Hematopoietic multipotent progenitor cell treated with erythropoietin and hydrocortisone succinate and interleukin-3 and kit ligand, for 17 days (in vitro differentiated cells): ENCODE measurements at regions not wholly inside any gene's neighbourhood (a gene's known extent, or its start where the extent isn't known, plus 50 kb on each side); places are given as distances from the start of the nearest gene placed in this dataset.

Experiments used
- DNase-seq: peaks from one replicate; pipeline ENCODE4 v3.0.0-alpha.2; 2015; ENCODE audit warnings: low spot score

DNA sequence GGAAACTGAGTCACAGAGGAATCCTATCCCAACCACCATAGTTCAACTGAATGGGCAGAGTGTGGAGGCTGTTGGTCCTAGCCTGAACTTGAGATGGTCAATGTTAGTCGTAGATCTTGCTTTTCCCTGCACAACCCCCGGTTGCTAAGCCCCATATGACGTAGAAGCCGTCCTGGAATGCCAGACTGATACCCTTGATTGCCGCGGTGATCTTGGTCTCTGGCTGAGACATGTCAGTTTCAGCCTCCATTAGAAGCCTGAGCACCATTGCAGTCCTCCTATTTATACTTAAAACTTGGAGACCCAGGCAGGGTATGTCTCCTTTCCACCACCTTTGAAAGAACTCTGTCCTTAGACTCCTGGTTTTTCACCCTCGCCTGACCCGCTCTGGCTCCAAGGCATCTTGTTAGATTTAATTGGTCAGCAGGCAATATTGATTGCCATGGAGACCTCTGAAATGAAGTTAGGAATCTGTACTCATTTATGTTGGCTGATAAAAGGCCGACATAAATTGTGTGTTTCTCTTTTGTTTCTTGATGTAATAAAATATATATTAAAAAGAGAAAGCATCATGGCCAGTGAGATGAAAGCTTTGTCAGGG lies 53.4 kb downstream of the RPLP1 start:
- DNase-seq, result no peak

DNA sequence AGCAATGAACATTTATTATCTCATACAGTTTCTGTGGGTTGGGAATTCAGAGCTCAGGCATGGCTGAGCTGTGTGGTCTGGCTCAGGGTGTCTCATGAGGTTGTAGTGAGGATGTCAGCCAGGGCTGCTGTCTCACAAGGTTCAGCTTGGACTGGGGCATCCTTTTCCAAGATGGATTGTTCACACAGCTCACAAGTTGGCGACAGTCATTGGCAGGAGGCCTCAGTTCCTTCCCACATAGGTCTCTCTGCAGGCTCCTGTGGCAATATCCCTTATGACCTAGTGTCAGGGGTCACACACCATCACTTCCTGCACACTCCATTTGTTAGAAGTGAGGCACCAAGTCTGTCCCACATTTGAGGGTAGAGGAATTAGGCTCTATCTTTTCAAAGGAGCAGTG lies 56.0 kb downstream of the RPLP1 start:
- DNase-seq, result no peak

DNA sequence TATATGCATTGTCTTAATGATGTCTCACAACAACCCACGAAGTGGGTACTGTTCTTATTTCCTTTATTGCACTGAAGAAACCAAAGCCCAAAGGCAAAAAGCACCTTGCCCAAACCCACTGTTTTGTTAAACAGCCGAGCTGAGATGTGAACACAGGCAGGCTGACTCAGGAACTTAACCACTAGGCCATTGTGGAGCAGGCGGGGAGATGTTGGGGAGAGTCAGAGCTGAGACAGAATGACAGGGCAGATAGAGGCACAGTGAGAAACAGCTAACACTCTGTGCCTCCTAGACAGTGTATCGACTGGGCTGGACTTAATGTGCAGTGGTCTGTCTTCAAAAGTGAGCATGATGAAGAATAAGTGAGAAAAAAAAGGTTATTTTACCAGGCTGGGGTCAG lies 56.5 kb downstream of the RPLP1 start:
- DNase-seq, result no peak

DNA sequence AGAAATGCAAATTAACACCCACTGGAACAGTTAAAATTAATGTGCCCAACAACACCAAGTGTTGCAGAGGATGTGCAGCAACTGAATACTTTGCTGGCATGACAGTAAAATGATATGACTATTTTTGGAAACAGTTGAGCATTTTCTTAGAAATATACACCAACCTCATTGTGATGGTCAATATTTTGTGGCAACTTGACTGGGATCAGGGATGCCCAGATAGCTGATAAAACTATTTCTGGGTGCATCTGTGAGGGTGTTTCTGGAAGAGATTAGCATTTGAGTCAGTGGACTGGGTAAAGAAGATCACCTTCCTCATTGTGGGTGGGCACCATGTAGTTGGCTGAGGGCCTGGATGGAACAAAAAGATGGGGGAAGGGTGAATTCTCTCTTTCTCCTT lies 57.9 kb downstream of the RPLP1 start:
- DNase-seq, result no peak

DNA sequence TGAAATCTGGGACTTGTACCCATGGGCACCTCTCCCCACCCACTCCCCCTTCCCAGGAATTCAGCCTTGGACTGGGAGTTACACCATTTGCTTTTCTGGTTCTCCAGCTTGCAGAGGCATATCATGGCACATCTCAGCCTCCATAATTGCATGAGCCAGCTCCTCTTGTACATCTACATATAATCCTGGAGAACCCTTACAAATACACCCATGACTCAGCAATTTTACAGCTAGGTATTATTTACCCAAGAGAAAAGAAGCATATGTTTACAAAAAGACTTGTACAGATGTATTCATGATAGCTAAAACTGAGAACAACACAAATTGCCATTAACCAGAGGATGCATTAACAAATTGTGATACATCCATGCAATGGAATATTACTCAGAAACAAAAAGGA lies 58.4 kb downstream of the RPLP1 start:
- no peak for DNase-seq

DNA sequence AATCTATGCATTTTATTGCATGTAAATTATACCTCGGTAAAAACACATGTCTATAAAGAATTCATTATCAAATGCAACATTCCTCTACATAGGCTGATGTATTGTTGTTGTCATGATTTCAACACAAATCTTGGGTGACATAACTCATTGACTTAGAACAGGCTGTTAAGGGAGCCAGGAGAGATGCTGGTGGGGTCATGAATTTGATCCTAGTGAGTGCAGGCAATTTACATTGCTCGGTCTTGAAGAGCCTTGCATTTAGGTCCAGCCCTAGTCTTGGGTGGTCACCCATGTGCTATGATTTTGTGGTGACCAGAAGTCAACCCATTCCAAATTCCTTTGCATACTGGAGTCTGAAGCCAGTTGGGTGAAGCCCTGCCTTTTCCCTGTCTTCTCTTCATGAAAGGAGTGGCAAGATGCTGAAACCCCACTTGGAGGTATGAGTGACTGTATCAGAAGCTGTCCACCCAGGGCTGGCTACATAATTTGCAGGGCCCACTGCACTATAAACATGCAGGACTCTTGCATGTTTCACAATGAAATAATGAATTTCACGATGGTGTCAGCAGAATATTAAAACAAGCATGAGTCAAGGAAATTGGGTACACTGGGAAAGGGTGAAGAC lies 59.2 kb downstream of the RPLP1 start:
- no peak for DNase-seq

DNA sequence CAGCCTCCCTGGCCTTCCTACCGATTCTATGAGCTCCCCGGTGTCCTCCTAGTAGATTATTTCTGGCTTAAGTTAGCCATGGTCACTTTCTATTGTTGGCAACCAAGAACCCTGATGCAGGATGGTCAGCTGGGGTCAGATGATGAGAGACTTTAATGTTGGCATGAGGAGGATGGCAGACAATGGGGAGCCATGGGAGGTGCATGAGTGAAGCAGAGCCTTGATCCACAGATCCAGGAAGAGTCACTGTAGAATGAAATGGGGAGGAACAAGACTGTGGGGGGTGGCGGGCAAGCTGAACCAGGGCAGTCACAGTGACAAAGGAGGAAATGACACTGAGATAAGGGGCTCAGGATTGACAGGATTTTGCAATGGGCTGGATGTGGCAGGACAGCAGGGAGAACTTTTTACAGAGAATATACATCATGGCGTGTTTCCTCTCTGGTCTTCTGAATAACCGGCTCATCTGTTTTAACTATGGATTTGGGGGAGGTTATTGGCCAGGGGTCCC lies 60.9 kb downstream of the RPLP1 start:
- no peak for DNase-seq

DNA sequence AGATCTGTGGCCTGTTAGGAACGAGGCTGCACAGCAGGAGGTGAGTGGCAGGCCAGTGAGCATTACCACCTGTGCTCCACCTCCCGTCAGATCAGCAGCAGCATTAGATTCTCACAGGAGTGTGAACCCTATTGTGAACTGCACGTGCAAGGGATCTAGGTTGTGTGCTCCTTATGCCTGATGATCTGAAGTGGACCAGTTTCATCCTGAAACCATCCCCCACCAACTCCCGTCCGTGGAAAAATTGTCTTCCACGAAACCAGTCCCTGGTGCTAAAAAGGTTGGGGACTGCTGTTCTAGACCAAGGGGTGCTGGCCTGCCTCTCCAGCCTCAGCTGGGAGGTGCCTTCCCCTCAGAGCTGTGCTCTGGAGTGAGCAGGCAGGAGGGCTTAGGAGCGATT lies 61.4 kb downstream of the RPLP1 start:
- no peak for DNase-seq

DNA sequence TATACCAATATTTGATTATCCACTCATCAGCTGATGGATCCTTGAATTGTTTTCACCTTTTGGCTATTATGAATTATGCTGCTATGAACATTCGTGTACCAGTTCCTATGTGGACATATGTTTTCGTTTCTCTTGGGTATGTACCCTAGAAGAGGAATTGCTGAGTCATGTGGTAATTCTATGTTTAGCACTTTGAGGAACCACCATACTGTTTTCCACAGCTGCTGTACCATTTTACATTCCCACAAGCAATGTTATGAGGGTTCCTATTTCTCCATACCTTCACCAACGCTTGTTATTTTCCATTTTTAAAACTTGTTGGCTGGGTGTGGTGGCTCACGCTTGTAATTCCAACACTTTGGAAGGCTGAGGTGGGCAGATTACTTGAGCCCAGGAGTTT lies 62.9 kb downstream of the RPLP1 start:
- no peak for DNase-seq

DNA sequence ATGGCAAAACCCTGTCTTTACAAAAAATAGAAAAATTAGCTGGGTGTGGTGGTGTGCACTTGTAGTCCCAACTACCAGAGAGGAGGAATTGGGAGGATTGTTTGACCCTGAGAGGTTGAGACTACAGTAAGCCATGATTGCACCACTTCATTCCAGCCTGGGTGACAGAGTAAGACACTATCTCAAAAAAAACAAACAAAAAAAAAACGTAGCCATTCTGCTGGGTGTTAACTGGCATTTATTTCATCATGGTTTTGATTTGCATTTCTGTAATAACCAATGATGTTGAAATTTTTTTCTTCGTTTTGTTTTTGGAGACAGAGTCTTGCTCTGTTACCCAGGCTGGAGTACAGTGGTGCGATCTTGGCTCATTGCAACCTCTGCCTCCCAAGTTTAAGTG lies 63.3 kb downstream of the RPLP1 start:
- DNase-seq, result no peak

DNA sequence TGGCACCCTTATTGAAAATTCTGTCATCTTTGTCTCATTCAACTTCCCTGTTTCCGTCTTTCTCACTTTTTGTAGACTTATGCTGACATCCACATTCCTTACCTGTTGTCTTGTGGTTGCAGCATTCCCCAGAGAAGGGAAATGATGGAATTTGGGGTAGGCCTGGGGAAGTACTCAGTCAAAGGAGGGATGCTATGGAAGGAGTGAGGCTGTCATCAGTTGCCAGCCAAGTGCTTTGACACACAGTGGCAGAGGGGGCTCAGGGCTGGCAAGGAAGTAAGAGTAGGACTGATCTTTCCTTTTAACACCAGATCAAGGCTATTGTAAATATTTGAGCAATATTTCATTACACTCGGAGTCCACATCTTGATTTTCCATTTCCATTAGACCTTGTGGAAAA lies 64.4 kb downstream of the RPLP1 start:
- no peak for DNase-seq

DNA sequence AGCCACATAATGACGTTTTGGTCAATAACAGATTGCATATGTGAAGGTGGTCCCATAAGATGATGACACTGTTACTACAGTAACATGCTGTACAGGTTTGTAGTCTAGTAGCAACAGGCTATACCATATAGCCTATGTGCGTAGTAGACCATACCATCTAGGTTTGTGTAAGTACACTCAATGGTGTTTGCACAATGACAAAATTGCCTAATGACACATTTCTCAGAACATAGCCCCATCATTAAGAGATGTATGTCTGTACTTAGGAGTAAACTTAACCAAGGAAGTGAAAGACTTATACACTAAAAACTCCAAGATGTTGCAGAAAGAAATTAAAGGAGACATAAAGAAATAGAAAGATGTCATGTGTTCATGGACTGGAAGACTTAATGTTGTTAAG lies 66.2 kb downstream of the RPLP1 start:
- DNase-seq, result no peak

DNA sequence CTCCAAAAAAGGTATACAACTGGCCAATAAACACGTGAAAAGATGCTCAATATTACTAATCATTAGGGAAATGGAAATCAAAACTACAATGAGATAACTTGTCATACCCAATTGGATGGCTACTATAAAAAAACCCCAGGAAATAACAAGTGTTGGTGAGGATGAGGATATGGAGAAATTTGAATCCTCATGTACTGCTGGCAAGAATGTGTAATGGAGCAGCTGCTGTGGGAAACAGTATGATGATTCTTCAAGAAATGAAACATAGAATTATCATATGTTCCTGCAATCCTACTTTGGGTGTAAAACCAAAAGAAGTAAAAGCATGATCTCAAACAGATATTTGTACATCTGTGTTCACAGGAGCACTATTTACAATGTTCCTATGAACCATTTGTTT lies 67.4 kb downstream of the RPLP1 start:
- DNase-seq, result no peak

DNA sequence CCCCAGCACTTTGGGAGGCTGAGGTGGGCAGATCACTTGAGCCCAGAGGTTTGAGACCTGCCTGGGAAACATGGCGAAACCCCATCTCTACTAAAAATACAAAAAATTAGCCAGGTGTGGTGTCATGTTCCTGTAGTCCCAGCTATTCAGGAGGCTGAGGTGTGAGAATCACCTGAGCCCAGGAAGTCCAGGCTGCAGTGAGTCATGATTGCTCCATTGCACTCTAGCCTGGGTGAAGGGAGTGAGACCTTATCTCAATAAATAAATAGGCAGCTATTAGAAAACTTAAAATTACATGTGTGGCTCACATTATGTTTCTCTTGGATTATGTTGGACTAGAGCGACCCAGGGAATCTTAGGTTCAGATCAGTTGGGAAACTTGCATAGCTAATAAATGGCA lies 69.7 kb downstream of the RPLP1 start:
- DNase-seq, result no peak

DNA sequence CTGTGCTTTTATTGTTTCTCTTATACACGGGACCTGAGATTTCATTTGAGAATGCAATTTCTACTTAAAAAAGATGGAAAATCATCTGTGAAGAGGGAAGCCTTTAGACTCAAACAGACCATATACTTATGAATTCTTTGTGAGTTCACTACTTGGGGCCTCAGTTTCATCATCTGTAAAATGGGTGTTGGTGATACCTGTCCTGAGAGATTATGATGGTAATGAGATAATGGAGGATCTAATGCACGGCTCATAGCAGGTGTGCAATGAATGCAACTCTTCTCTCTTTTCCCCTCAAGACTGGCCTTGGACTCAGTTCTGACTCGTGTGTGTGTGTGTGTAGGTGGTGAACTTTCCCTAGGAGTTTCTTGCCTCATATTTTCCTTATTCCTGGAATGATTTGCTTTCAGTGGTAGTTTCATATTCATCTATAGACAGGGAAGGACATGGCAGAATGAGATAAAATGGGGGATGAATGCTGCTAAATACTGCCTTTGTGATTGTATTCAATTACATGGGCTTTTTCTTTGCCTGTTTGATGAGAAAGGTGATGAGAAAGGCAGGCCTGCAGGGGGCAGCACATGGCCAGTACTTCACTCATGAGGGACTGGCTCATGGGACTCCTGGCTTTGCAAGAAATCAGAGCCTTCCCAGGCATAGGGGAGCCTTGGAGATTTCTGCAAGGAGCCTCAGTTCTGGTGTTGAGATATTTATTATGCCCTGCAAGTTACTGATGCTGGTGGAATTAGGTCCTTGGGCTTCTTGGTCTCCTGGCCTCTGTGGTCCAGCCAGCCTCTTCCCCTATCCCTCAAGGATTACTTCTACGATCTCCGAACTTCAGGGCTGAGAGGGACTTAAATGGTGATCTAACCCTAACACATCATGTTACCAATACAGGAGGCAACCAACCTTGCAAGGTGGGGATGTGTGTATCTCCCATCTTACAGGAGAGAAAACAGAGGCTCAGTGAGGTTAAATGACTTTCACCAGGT lies 70.7 kb downstream of the RPLP1 start:
- peak; percentile 16 for DNase-seq

DNA sequence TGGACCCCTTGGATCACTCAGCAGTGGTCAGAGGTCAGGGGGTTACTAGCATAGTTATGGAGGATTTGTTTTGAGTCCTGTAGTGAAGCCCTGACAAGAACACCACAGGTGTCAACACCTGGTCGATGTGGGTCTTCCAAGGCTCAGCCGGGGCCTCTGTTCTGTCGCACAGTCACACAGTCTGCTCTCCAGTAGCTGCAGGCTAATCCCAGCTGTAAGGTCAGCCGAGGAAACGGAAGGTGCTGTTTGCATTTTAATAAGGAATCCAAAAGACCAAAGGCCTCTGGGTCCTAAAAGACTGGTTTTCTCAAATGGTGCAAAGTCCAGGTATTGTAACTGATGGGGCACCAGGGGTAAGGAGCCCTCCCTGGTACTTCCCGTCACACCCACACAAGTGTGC lies 71.7 kb downstream of the RPLP1 start:
- no peak for DNase-seq

DNA sequence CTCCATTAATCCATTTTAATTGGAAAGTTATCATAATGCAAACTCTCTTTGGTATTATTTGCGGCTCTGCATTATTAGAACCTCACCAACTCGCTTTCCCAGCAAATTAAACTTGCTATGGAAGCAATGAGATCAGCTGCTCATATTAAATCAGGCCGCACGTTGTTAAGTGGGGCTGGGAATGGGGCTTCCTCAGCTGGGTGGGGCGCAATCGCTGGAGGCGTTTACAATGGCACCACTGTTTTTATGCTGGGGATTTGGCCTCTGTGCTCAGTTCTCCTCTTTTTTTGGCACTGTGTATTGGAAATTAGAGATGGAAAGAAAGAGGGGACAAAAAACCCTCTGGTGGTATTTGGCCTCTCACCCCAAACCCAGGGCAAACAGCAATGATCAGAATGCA lies 72.2 kb downstream of the RPLP1 start:
- no peak for DNase-seq

DNA sequence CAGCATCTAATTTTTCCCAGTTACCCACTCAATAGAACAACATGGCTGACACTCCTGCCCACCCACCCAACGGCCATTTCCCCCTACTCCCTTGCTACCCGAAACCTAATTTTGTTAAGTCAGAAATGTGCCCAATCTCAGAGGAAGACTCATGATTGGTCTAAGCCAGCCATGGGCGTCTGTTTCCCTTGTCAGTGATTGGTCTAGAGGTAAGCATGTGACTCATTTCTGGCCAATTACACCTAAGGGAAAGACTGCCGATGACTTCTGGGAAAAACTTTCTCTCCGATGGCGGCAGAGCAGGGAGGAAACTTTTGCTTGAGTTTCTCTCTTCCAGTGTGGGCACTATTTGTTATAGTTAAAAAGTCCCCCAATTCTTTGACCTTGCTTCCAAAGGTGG lies 72.9 kb downstream of the RPLP1 start:
- no peak for DNase-seq

DNA sequence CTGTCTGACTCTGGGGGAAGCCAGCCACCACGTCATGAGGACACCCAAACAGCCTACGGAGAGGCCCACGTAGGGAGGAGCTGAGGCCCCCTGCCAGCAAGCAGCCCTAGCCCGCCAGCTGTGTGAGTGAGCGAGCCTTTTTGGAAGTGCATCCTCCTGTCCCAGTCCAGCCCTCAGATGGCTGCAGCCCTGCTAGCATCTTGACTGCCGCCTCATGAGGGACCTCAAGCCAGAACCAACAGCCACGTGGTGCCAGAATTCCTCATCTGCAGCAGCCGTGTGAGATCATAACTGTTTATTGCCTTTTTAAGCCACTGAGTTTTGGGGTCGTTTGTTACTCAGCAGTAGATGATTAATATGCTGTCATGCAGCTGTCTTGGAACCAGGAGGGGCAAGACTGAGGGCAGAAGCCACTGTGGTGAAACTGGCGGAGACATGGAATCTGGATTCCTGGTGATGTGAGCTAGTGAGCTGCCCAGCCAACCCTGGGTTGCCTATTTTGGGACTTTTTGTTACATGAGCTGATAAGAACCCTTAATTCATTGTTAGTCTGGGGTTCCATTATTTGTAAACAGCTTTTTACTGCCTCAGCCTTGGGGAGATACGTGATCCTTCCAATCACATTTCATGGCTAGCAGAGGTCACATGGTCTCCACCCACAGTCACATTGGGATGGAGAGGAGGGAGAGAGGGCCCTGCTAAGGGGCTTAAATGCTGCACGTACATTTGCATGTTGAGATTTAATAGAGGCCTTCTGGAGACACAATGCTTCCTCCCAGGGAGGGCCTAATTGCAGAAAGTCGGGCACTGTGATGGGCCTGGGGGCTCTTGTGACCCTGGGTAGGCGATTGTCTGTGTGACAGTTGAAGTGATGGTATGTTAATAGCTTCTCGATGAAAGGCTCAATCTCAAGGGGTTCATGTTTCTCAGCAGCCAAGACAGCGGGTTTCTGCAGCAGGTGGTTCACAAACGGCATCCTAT lies 73.8 kb downstream of the RPLP1 start:
- no peak for DNase-seq

DNA sequence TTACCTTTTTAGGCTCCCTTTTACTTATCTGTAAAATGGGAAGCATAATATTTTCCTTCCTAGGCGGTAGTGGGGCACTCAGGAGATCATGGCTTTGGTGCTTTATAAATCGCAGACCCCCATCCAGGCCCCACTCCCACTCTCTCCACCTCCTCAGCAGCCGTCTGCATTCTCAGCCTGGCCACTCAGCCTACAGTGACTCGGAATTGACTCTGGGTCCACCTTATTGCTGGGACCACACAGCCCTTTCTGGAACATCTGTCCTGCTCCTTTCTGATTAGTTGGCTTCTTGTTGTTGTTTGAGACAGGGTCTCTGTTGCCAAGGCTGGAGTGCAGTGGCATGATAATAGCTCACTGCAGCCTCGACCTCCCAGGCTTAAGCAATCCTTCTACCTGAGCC lies 76.5 kb downstream of the RPLP1 start:
- DNase-seq, result no peak

DNA sequence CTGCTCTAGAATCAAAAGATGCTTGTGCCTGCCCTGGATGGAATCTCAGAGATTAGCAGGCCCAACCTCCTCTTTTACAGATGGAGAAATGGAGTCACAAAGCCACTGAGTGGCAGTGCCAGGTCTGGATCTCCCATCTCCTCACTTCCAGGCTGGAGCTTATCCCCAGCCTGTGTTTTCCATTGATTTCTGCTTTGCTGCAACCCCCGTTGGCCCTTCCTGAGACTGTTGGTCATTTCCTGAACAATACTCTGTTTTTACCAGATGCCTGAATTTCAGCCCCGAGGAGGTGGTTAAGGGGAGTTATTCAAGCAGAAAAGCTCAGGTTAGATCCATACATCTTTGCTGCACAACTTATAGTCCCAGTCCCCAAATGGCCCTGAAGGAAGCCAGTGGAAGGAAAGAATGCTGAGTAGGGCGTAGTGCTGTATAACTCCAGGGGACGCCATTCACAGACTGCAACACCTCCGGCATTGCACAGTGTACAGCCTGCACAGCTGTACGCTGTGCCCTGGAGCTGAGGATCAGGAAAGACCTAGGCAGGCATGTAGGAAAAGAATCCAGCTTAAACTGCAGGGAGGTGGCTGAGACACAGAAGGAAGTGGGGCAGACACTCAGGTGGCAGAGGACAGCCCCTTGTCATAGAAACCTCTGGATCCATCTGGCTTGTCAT lies 77.5 kb downstream of the RPLP1 start:
- no peak for DNase-seq
